CD4-positive, alpha-beta T cell treated with Interleukin-2 at 100 ng/mL for 4 hours (primary cell): ENCODE measurements at regions not wholly inside any gene's neighbourhood (a gene's known extent, or its start where the extent isn't known, plus 50 kb on each side); places are given as distances from the start of the nearest gene placed in this dataset.

Experiments used
- DNase-seq: peaks from one replicate; pipeline ENCODE4 v3.0.0-alpha.2; 2020; ENCODE audit warnings: low spot score

DNA sequence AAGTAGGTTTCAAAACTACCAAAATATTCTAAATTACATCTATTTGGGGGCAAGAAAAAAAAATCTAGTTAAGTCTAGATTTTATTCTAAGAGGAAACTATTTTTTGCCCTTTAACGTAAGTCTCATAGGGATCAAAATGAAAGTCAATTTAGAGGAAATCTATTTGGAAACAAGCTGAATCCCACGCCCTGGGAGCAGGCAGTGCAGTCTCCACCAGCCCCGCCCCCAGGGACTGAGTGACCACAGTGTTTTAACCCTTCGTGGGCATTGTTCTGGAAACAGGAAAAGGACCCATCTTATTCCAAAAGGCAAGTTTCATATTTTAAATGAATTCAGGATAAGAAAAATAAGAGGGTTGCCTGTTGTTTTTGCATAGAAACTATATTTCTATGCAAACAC, 209.7 kb downstream of the SPRY2 start:
- DNase-seq: no peak

DNA sequence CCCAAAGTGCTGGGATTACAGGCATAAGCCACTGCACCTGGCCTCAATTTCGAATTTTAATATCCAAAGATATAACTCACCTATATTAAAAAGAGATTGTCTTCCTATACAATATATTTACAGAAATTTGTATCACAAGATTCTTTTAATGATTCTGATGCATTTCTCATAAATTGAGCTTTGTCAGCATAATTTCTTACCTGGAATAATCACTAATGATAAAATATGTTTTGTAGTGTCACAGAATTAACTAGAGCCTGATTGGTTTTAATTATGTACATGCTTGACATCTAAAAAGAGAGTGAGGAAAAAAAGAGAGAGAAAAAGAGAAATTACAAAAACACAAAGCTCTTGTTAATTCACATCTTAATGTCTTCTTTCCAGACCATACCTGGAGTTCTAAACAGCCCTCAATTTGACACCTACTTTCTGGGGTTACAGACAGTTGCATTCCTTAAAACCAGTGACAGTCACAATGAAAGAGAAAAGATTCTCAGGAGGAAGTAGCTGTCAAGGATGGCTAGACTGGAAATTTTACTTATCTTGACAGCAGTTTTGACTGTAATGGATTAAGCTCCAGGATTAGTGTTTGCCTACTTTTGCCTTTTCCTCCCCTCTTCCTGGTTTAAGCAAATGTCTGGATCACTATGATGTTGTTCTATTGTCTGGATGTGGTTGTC, 214.4 kb downstream of the SPRY2 start:
- DNase-seq: no peak

DNA sequence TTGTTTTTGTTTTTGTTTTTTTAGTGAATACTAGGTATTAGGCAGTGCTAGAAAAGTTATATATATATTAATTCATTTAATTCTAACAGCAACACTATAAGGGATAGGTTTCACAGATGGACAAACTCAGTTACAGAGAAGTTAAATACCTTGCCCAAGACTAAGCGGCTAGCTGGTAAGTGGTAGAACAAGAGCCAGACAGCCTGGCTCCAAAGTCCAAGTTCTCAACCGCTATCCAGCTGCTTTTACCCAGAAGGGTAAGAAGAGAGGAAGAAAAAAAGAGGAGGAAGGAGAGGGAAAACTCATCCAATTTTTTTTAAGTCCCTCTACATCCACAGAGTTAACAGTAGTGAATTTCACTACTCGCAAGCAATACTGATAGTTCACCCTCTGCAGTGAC, 217.0 kb downstream of the SPRY2 start:
- no peak for DNase-seq

DNA sequence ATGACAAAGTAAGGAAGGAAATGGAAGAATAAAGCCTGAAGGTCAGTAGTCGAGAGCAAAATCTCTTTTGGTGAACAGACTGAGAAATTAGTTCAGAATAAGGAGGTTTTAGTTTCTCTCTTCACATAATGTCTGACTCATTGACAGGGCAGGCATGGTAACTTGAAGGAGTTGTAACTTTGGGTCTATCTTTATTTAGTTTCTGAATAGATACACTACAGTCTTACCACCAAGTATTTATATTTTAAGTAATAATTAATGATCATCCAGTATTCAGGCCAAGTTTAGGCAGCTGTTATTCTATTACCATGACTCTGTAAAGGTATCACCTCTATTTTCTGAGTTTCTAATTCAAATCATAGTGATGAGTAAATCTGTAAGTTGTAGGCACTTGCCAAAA, 219.9 kb downstream of the SPRY2 start:
- no peak for DNase-seq

DNA sequence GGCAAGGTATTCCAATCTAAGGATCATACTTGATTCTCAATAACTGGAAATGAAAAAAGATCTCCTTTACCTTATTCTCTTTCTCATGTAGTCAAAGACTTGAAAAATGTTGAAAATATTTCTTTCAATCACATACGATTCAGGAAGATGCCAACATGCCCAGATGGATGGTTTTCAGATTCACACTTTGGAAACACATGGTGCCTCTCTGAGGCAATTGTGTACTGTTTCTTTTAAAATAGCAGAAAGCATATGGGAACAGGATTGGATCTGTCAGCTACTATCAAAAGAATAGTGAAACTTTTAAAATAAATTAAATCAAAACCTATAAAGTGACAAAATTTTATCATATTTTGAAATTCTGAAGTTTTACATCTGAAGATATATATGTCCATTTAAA, 222.4 kb downstream of the SPRY2 start:
- DNase-seq: no peak

DNA sequence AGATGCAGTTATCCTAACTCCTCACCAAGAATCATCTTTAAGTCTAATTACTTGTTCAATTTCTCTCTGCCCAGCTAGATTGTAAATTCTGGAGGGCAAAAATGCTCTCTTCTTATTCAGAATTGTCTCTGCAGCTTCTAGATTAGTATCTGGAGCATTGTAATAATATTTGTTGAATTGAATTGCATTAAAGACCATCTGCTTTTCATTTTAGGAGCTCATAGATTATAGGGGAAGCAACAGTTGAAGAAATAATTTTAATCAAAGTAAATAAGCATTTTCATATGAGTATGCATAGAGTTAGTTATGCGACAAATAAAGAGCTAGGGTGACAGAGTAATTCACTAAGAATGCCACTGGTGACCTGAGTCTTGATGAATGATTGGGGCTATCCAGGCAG, 222.8 kb downstream of the SPRY2 start:
- DNase-seq: no peak

DNA sequence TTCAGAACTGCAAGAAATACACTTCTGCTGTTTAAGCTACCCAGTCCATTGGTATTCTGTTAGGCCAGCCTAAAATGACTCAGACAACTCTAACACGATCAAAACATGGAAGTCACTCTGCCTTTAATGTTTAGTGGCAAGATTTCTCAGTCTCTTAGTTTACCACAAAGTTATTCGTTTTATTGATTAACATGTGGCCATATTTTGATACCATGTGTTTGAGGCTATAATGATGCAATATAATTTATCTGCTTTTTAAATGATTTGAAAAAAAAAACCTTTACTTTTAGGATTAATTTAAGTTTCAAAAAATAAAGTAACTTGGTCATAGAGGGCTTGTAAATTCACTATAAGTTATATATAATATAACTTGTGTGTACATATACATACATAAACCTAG, 223.4 kb downstream of the SPRY2 start:
- no peak for DNase-seq

DNA sequence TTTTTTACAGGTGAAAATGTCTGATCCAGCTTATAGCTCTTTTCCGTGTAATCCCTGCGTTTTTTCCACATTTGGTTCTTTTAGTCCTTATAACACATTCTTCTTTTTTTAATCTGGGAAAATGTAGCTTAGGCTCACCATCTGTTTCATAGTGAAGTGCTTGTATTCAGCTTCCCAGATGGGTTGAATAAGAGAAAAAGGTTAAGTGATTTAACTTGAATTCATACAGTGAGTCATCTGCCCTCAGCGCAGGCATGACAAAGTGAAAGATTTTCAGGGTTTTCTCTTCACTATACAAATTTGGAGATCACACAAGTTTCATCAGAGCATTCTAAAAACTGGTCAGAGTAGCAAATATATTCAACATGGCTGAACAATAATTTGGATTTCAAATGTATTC, 224.8 kb downstream of the SPRY2 start:
- DNase-seq: no peak

DNA sequence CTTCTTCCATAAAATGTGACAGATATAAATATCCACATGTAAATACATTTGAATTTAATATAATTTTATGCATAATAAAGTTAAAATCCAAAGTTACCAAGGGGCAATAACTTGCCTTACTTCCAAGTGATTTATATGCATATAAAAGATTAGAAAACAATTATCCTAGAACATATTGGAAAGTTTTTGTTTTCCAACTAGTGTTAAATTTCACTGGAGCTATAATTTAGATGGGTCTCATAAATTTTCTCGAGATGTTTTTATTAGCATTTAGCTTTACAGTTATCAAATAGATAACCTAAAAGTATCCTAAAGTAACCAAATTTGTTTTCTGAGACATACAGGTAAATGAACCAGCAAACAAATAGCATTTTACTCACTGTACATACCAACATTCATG, 225.3 kb downstream of the SPRY2 start:
- DNase-seq: no peak

DNA sequence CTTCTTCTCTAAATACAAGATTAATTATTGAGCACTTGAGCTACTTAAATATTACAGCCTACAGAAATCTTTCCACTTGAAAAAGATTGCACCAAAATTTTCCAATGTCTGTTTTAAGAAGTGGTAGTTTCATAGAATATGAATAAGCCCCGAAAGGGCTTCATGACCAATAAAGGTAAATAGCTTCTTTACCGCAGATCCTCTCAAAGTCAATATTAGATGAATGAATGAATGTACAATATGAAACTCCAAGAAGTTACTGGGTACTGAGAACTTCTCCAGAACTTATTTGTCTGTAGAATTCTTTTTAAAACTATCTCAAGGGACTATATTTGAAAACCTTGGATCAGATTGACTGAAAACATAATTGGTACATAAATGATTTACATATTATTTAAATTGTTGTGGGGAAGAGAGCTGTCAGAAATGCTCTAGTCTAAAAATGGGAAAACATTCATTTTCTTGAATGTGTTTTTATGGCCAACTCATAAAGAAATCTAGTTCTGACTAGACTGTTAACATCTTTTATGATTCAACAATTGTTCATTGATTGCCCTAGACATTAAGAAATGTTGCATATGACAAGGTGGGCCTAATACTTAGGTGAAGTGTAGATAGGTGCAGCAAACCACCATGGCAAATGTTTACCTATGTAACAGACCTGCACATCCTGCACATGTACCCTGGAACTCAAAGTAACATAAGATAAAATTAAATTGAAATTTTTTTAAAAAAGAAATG, 227.0 kb downstream of the SPRY2 start:
- DNase-seq: no peak

DNA sequence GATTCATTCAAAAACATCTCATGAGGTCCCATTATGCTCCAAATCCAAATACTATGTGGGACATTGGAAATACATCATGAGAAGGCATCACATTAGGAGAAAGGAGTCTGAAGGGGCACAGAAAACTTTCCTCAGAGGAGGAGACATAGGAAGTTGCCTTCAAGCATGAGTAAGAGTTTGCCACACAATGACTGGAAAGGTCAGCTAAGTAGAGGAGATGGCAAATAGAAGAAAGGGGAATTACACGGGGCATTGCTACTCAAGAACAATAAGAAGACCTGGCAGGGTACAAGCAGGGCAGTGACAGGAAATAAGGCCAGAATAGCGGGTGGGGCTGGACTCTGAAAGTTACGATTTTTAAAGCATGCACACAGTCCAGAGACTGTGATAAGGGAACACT, 231.6 kb downstream of the SPRY2 start:
- no peak for DNase-seq

DNA sequence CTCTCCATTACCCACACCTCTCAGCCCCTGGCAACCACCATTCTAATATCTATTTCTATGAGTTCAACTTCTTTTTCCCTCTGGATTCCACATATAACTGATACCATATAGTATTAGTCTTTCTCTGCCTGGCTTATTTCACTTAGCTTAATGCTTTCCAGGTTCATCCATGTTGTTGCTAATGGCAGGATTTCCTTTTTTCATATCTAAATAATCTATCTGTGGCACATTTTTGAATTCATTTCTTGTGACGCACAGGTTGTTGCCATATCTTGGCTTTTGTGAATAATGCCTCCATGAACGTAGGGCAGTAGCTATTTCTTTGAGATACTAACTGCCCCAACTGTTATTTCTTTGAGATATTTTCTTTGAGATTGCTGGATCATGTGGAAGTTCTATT, 235.6 kb downstream of the SPRY2 start:
- no peak for DNase-seq

DNA sequence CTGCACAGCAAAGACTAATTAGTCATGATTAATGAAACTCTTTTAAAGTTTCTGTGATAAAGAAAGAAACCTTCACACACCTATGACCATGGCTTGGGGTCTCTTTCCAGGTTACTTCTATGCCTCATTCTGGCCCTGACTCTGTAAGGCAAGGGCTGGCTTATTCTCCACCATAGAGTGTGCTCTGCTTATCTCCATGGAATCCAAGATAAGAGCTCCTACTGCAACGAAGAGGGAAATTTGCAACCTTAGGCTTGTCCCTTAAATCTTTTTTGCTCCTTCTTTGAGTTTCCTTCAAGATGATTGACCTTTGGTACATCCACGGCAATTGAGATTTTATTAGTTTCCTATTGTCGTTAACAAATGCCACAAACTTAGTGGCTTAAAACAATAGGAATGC, 239.9 kb downstream of the SPRY2 start:
- no peak for DNase-seq

DNA sequence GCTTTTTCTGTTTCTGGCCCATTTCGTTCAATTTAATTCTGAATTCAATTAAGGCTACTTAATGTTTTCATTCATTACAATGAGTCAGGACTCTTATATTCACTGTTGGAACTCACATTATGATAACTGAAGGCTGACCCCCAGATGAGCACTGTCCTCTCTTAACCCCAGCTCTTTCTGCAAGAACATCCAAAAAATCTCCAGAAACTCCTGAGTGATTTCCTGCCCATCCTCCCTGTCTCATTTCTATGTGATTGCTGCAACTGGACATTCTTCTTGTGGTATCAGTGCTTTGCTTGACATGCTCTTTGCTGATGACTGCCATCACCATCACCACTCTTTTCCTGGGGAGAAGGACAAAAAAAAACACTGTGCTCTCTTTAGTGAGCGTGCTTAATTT, 240.3 kb downstream of the SPRY2 start:
- no peak for DNase-seq

DNA sequence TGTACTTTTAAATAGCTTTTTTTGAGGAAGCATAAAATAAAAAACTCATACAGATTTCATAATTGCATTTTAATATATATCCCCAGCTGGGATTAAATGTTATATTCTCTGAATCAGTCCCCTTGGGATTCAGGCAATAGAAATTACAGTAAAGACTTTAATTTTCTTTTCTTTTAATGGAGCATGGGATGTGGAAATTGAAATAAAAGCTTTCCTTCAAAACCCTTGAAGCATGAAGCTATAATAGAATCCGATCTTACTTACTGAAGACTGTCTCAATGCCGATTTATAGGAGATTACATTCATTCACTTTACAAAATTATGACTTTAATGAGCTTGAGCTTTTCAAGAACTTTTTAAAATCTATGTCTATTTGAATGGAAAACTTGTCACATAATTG, 243.4 kb downstream of the SPRY2 start:
- DNase-seq: no peak

DNA sequence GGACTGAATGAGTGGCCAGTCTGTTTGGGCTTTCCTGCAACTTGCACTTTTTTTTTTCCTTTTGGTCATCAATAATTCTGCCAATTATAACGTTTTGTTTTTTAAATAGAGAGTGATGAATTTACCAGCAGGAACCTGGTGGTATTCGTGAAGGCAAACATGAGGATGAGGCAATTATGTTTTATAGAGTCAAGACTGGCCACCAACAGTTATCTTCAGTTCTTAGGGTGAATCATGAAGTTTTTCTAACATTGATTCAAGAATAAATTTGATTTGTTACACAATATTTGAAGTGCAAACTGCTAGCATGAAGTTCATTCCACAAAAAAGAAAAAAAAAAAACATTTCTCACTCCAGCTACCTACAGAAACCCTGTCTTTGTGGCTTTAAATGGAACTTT, 244.5 kb downstream of the SPRY2 start:
- DNase-seq: no peak

DNA sequence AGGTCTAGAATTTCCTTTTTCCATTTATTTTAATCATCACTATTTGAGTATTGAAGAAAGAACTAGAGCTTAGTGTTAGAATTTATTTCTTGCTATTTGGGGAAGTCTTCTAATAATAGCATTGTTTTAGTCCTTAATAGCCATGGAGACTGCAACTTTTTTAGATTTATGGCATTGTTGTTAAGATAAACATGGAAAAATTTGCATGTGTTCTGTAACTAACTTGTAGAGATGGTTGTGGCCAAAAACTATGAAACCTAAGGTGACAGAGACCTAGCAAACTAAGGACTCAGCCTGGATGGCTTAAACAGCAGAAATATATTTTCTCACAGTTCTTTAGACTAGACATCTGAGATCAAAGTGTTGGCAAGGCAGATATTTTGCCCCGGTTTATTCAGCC, 246.4 kb downstream of the SPRY2 start:
- DNase-seq: no peak

DNA sequence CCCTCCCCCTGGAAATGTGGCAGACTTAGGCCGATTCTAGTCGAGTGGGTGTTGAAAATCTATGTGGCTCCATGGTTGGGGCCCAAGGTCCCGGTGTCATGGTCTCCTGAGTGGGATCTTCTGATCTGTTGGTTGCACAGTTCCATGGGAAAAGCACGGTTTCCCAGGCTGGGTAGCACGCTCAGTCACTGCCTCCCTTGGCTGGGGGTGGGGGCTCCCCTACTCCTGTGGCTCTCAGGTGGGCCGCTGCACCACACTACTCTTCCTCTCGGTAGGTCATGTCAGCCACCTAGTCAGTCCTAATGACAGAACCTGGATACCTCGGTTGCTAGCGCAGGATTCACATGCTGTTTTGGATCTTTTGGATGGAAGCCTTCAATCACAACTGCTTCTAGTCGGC, 247.0 kb downstream of the SPRY2 start:
- DNase-seq: no peak

DNA sequence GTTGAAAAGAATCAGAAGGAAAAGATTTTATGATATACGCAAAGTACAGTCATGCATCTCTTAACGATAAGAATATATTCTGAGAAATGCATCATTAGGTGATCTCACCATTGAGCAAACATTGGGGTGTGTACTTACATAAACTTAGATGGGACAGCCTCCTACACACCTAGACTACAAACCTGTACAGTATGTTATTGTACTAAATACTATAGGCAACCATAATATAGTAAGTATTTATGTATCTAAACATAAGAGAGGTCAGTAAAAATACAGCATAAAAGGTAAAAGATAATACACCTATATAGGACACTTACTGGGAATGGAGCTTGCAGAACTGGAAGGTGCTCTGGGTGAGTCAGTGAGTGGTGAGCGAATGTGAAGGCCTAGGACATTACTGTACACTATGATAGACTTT, 254.6 kb downstream of the SPRY2 start:
- DNase-seq: no peak

DNA sequence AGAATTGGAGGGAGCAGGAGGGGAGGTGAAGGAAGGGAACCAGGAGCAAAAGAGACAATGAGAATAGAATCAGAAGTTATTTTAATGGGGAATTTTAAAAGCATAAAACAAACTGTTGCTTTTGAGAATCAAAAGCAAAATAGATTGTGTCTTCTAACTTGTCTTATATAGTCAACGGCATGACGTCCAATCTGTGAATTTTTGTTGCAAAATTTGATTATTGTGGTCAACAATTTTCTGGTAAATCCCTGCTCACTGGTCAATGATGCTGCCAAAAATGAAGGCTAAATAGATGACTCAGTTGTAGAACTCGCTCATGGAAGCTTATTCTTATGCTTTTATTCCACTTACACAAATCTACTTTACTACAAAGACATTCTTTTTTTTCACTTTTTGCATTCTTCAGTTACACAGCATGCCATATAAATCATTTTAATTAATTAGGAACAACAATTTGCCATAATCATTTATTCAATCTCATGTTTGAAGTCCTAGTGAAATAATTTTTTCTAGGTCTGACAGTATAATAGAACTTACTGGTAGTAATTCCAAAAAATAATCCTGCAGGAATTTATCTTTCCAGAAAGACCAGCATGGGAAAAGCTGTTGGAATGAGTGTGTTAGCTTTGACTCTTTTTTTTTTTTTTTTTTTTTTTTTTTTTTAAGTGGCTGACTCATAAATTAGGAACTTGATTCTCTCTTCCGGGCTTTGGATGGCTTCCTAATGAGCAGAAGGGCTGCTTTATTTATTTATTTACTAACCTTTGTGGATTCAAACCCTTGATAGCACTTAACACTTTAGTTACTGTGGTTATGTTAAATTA, 256.9 kb downstream of the SPRY2 start:
- DNase-seq: no peak

DNA sequence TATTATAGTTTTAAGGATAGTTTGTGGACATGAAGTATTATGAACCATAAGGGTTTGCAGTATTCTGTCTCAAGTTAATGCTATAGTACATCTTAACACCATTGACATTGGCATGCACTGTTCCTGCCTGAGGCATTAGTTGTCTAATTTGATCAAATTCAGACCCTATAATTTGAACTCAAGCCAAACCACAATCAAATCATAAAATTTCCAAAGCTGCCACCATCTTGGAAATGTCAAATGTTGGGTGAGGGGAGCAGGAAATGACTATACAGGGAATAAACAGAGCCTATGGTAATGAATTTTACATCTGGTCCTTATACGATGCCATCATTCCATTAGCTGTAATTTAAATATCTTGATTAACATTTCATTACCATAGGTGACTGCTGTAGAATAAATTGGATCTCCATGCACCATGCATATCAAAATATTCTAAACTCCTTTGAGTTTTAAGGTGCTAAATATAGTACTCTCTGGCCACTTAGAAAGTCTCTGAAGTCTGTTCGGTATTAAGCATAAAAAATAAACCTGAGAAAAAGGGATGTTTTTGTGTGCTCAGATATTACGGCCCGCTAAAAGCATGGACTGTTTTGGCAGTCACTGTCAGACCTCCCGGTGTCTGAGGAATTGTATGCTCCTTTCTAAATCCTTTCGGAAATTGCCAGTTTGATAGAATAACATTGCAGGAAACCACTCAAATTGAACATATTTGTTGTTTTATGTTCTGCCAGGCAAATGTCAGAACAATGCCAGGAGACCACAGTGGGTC, 257.7 kb downstream of the SPRY2 start:
- no peak for DNase-seq

DNA sequence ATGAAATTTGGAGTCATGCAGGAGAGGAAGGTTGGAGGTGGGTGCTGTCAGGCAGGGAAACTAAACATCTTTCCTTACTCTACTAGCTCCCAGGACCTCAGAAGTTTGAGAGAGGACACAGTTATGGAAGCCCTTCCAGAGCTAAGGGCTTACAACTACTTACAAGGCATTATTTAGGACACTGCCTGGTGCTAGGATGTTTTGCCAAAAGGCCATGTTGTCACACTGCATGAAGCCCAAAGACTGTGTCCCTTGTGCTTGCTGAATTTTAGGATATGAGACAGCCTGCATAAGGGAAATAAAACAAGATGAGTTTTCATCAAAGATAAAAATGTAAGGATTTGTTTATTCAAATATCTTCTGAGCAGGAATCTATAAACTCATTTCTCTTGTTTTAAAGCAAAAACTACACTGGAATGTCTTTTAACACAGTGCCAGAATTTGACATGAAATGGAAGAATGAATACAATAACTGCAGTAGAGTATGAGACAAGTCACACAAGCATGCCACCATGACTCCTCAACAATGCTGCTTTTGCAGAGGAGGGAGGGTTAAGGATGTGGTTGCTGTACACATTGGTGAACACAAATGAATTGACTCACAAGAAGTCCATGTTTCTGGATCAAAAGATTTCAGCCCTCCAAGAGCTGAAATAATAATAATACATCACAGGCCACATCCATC, 258.4 kb downstream of the SPRY2 start:
- no peak for DNase-seq
